ENCODE measurements at regions not wholly inside any gene's neighbourhood (a gene's known extent, or its start where the extent isn't known, plus 50 kb on each side); places are given as distances from the start of the nearest gene placed in this dataset.

- no peak overlapping the region for H3K4me3 ChIP-seq
- H3K36me3 ChIP-seq (replicated peaks in 1 of 2): no peaks in the 10 kb centered on the region
- no peak for DNase-seq
- WGBS, 4 donors: 84 to 89% (median 86%) methylated on average over 4 of the region's 4 CpGs
- intact Hi-C loops (cut with DNase I): no loop called here
- no peaks in the 10 kb centered on the region for H3K9me3 ChIP-seq (replicated peaks in 1 of 3)
- H3K4me1 ChIP-seq (replicated peaks in 1 of 2): peaks cover 0 to 4% of the 10 kb centered on the region in 2 donors
- TF ChIP-seq CTCF (IDR thresholded peaks at IDR 0.05) (no peak), POLR2A (IDR thresholded peaks at IDR 0.05) (no peak)
- H3K27me3 ChIP-seq: no peaks in the 10 kb centered on the region
- no peak overlapping the region for H3K27ac ChIP-seq
Measured at GRCh38 chr1:83060221-83060620, 938.7 kb downstream of the TTLL7 start.

- no peak for TF ChIP-seq CTCF (IDR thresholded peaks at IDR 0.05)
- no peak for TF ChIP-seq POLR2A (IDR thresholded peaks at IDR 0.05)
- no peaks in the 10 kb centered on the region for H3K4me1 ChIP-seq (replicated peaks in 1 of 2)
- intact Hi-C loops (cut with DNase I): no loop called here
- no peak for DNase-seq
- H3K27ac ChIP-seq: no peak overlapping the region
- no peak overlapping the region for H3K4me3 ChIP-seq
- H3K27me3 ChIP-seq: no peaks in the 10 kb centered on the region
- no peaks in the 10 kb centered on the region for H3K9me3 ChIP-seq (replicated peaks in 1 of 3)
- H3K36me3 ChIP-seq (replicated peaks in 1 of 2): no peaks in the 10 kb centered on the region
Measured at GRCh38 chr1:83058327-83058726, 940.6 kb downstream of the TTLL7 start.

GRCh38 chr1:83055391-83056170, 943.4 kb downstream of the TTLL7 start:
- Histone ChIP-seq H3K36me3 (replicated peaks in 1 of 2) (no peaks in the 10 kb centered on the region), H3K4me1 (replicated peaks in 1 of 2) (no peaks in the 10 kb centered on the region), H3K27ac (no peak overlapping the region), H3K9me3 (replicated peaks in 1 of 3) (no peaks in the 10 kb centered on the region), H3K27me3 (no peaks in the 10 kb centered on the region), H3K4me3 (no peak overlapping the region)
- DNase-seq: no peak
- intact Hi-C loops (cut with DNase I): no loop called here
- TF ChIP-seq CTCF (IDR thresholded peaks at IDR 0.05) (no peak), POLR2A (IDR thresholded peaks at IDR 0.05) (no peak)
- WGBS, 4 donors: 58 to 71% (median 71%) methylated on average over 2 of the region's 2 CpGs

GRCh38 chr1:83053446-83053845, 945.5 kb downstream of the TTLL7 start:
- no peaks in the 10 kb centered on the region for H3K36me3 ChIP-seq (replicated peaks in 1 of 2)
- 65 to 79% (median 72%) methylated on average over 4 of the region's 4 CpGs for WGBS, 4 donors
- no peaks in the 10 kb centered on the region for H3K9me3 ChIP-seq (replicated peaks in 1 of 3)
- intact Hi-C loops (cut with DNase I): no loop called here
- TF ChIP-seq POLR2A (IDR thresholded peaks at IDR 0.05) (no peak), CTCF (IDR thresholded peaks at IDR 0.05) (no peak)
- H3K27ac ChIP-seq: no peak overlapping the region
- no peaks in the 10 kb centered on the region for H3K4me1 ChIP-seq (replicated peaks in 1 of 2)
- no peak for DNase-seq
- no peaks in the 10 kb centered on the region for H3K27me3 ChIP-seq
- H3K4me3 ChIP-seq: no peak overlapping the region

All from adrenal gland (tissue), 9 donors.